HEK293 (cell line): ENCODE measurements at regions not wholly inside any gene's neighbourhood (a gene's known extent, or its start where the extent isn't known, plus 50 kb on each side); places are given as distances from the start of the nearest gene placed in this dataset.

Experiments
- CTCF ChIP-seq: fragments of 450-650 bp; formaldehyde crosslinking; IDR thresholded peaks from 2 replicates; pipeline ENCODE4 v1.5.1; 2016; ENCODE audit warnings: missing biosample characterization, missing genetic modification characterization
- PATZ1 ChIP-seq: fragments of 450-650 bp; formaldehyde crosslinking; IDR thresholded peaks from 2 replicates; pipeline ENCODE4 v1.5.1; 2016; ENCODE audit warnings: missing biosample characterization, missing genetic modification characterization
- PBX3 ChIP-seq: sonication (generic); formaldehyde crosslinking; IDR thresholded peaks from 2 replicates; pipeline ENCODE4 v1.8.1; 2022; ENCODE audit warnings: mild to moderate bottlenecking, moderate library complexity, missing genetic modification reagents
- TSHZ1 ChIP-seq: fragments of 450-650 bp; formaldehyde crosslinking; IDR thresholded peaks from 2 replicates; pipeline ENCODE4 v1.5.1; 2016; ENCODE audit warnings: missing biosample characterization, missing genetic modification characterization, borderline replicate concordance
- ZNF350 ChIP-seq: fragments of 450-650 bp; formaldehyde crosslinking; IDR thresholded peaks from 2 replicates; pipeline ENCODE4 v1.5.0; 2017; ENCODE audit warnings: missing biosample characterization, mild to moderate bottlenecking, missing genetic modification characterization
- ZNF776 ChIP-seq: fragments of 450-650 bp; formaldehyde crosslinking; IDR thresholded peaks from 2 replicates; pipeline ENCODE4 v1.5.0; 2017; ENCODE audit warnings: missing biosample characterization, missing genetic modification characterization, borderline replicate concordance
- ZNF830 ChIP-seq: fragments of 450-650 bp; IDR thresholded peaks from 2 replicates; pipeline ENCODE4 v1.5.0; 2018; ENCODE audit warnings: missing biosample characterization, missing genetic modification characterization, low read depth, mild to moderate bottlenecking, moderate library complexity

- TF ChIP-seq PBX3 (CRISPR knock-in tag): no peak
- TF ChIP-seq ZNF350 (tag by site-specific recombination): no peak
- TF ChIP-seq PATZ1 (tag by site-specific recombination): no peak
- TF ChIP-seq CTCF (tag by site-specific recombination): no peak
- TF ChIP-seq ZNF776: no peak
- TF ChIP-seq ZNF830 (tag by site-specific recombination): no peak
- TF ChIP-seq TSHZ1: no peak
Measured at GRCh38 chr1:22386774-22387173, 64.9 kb upstream of the ZBTB40 start.
